Hepatocyte (in vitro differentiated cells): ENCODE measurements at regions not wholly inside any gene's neighbourhood (a gene's known extent, or its start where the extent isn't known, plus 50 kb on each side); places are given as distances from the start of the nearest gene placed in this dataset.

Source experiments
- DNase-seq: peaks from one replicate; pipeline ENCODE4 v3.0.0-alpha.2; 2016; ENCODE audit warnings: low spot score
- H2AFZ ChIP-seq: fragments of 200-600 bp; sonication (generic); 2 replicates; pipeline ENCODE4 v1.6.0; 2016; ENCODE audit warnings: antibody characterized with exemption, mild to moderate bottlenecking
- H3K27ac ChIP-seq: fragments of 200-600 bp; sonication (generic); 2 replicates; pipeline ENCODE4 v1.5.1; 2016; ENCODE audit warnings: mild to moderate bottlenecking
- H3K27me3 ChIP-seq: fragments of 200-600 bp; sonication (generic); 2 replicates; pipeline ENCODE4 v1.6.1; 2016
- H3K36me3 ChIP-seq: fragments of 200-600 bp; sonication (generic); replicated peaks from 2 replicates; pipeline ENCODE4 v1.5.1; 2016; ENCODE audit warnings: low read depth; ENCODE audit not compliant: insufficient read depth
- H3K4me1 ChIP-seq: fragments of 200-600 bp; sonication (generic); 2 replicates; pipeline ENCODE4 v1.5.1; 2016; ENCODE audit warnings: mild to moderate bottlenecking, moderate library complexity; ENCODE audit not compliant: insufficient read depth
- H3K4me2 ChIP-seq: fragments of 200-600 bp; sonication (generic); 2 replicates; pipeline ENCODE4 v1.6.0; 2016
- H3K4me3 ChIP-seq: fragments of 200-600 bp; sonication (generic); 2 replicates; pipeline ENCODE4 v1.5.1; 2016; ENCODE audit warnings: mild to moderate bottlenecking
- H3K79me2 ChIP-seq: fragments of 200-600 bp; sonication (generic); 2 replicates; pipeline ENCODE4 v1.6.0; 2017; ENCODE audit warnings: mild to moderate bottlenecking
- H3K9me2 ChIP-seq: fragments of 200-600 bp; sonication (generic); replicated peaks from 2 replicates; pipeline ENCODE4 v1.6.0; 2017; ENCODE audit warnings: mild to moderate bottlenecking; ENCODE audit not compliant: insufficient read depth
- H3K9me3 ChIP-seq: fragments of 200-600 bp; sonication (generic); 2 replicates; pipeline ENCODE4 v1.5.1; 2016; ENCODE audit warnings: low read depth, mild to moderate bottlenecking
- H4K20me1 ChIP-seq: fragments of 200-600 bp; sonication (generic); 2 replicates; pipeline ENCODE4 v1.6.0; 2016; ENCODE audit warnings: mild to moderate bottlenecking; ENCODE audit not compliant: insufficient read depth, poor library complexity, severe bottlenecking
- CTCF ChIP-seq: fragments of 200-600 bp; sonication (generic); IDR thresholded peaks from 2 replicates; pipeline ENCODE4 v1.5.1; 2016; ENCODE audit warnings: antibody characterized with exemption, mild to moderate bottlenecking; ENCODE audit not compliant: poor library complexity
- EZH2 ChIP-seq: fragments of 200-600 bp; sonication (generic); IDR thresholded peaks from 2 replicates; pipeline ENCODE4 v1.6.1; 2016; ENCODE audit warnings: antibody characterized with exemption, mild to moderate bottlenecking, borderline replicate concordance
- EZH2phosphoT487 ChIP-seq: fragments of 200-600 bp; sonication (generic); IDR thresholded peaks from one replicate; pipeline ENCODE4 v1.6.1; 2018; ENCODE audit warnings: antibody characterized with exemption, mild to moderate bottlenecking, low read depth, moderate library complexity; ENCODE audit not compliant: unreplicated experiment, severe bottlenecking
- WGBS: methylation state at CpG from one replicate; pipeline ENCODE4 v1.1.6; 2016; ENCODE audit warnings: low lambda C conversion rate; ENCODE audit errors: missing lambda C conversion rate; 5-methylcytosine and 5-hydroxymethylcytosine counted together

DNA sequence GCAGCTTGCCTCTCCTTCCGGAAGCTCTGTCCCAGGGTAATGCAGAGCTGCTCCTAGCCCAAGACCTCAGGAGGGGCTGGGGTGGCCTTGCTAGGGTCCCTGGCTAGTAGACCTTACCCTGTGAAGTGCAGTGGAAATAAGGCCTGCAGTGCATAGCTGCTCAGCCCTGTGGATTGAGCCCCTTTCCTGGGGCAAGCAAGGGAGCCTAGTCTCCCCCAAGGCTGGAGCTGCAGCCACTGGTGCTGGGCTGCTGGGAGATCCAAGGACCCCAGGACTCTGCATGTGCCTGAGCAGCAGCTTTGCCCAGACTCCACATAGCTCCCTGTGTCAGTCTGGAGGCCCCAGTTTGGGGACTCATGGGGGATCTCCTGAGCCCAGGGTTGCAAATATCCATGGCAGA is 57.9 kb downstream of the FANCF start:
- no peak for DNase-seq
- WGBS = 95% methylated on average over 1 of the region's 1 CpG
- TF ChIP-seq CTCF (no peak), EZH2 (no peak), EZH2phosphoT487 (no peak)
- Histone ChIP-seq H3K27me3 (no peaks in the 10 kb centered on the region), H3K4me1 (no peaks in the 10 kb centered on the region), H3K79me2 (no peaks in the 10 kb centered on the region), H3K4me2 (no peak overlapping the region), H2AFZ (no peak overlapping the region), H3K4me3 (no peak overlapping the region), H3K27ac (no peak overlapping the region), H3K36me3 (no peaks in the 10 kb centered on the region), H3K9me3 (no peaks in the 10 kb centered on the region), H3K9me2 (no peaks in the 10 kb centered on the region), H4K20me1 (no peaks in the 10 kb centered on the region)

DNA sequence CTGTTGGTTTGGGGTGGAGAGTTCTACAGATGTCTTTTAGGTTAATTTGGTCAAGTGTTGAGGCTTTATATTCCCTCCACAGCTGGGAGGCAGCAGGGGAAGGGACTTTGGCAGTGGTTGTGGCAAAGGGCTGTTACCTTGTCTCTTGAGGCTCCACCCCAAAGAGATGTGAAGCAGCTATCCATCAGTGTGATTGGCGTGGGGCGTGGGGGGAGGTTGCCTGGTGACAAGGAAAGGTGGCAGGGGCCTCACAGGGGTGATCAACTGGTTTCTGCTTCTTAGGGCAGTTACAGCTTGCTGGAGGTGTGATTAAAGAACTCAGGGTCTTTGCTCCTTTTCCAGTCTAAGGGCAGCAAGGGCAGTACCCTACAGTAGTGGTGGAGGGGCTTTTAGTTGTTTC is 59.3 kb downstream of the FANCF start:
- H3K27me3 ChIP-seq = no peaks in the 10 kb centered on the region
- no peak for TF ChIP-seq EZH2phosphoT487
- no peak for TF ChIP-seq EZH2
- no peak for TF ChIP-seq CTCF
- H3K4me2 ChIP-seq = no peak overlapping the region
- H3K27ac ChIP-seq = no peak overlapping the region
- no peaks in the 10 kb centered on the region for H3K4me1 ChIP-seq
- no peaks in the 10 kb centered on the region for H3K36me3 ChIP-seq
- no peaks in the 10 kb centered on the region for H4K20me1 ChIP-seq
- 90% methylated on average over 2 of the region's 2 CpGs for WGBS
- DNase-seq = no peak
- no peaks in the 10 kb centered on the region for H3K9me2 ChIP-seq
- no peak overlapping the region for H3K4me3 ChIP-seq
- H3K79me2 ChIP-seq = no peaks in the 10 kb centered on the region
- no peaks in the 10 kb centered on the region for H3K9me3 ChIP-seq
- H2AFZ ChIP-seq = no peak overlapping the region

- Histone ChIP-seq H3K4me2 (no peak overlapping the region), H3K4me1 (no peaks in the 10 kb centered on the region), H3K36me3 (no peaks in the 10 kb centered on the region), H3K9me3 (no peaks in the 10 kb centered on the region), H3K79me2 (no peaks in the 10 kb centered on the region), H3K4me3 (no peak overlapping the region), H3K9me2 (no peaks in the 10 kb centered on the region), H3K27ac (no peak overlapping the region), H2AFZ (no peak overlapping the region), H3K27me3 (no peaks in the 10 kb centered on the region), H4K20me1 (no peaks in the 10 kb centered on the region)
- no peak for TF ChIP-seq EZH2phosphoT487
- no peak for TF ChIP-seq EZH2
- no peak for TF ChIP-seq CTCF
- no peak for DNase-seq
- 86% methylated on average over 2 of the region's 2 CpGs for WGBS
These were observed 64.3 kb downstream of the FANCF start for GRCh38 chr11:22561283-22561682.

DNA sequence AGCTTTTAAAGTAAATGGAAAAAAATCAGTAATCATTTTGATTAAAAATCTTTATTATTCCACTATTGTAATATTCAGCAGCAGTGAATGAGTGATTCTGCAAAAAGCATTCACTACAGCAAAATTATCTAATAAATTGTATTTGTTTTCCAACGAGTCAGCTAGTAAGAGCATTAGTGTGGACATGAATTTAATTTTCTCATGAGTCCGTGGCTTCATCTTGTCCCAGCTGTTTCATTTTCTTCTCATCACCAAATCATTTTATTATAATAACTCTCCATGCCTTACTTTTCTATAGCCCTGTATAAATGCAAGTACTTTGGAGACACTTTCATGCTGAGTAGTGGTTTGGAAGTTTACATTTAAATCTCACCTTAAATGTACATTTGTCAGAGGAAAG is 66.2 kb downstream of the FANCF start:
- Histone ChIP-seq H3K79me2 (no peaks in the 10 kb centered on the region), H4K20me1 (no peaks in the 10 kb centered on the region), H2AFZ (no peak overlapping the region), H3K27me3 (no peaks in the 10 kb centered on the region), H3K4me3 (no peak overlapping the region), H3K9me3 (no peaks in the 10 kb centered on the region), H3K4me2 (no peak overlapping the region), H3K27ac (no peak overlapping the region), H3K9me2 (no peaks in the 10 kb centered on the region), H3K4me1 (no peaks in the 10 kb centered on the region), H3K36me3 (no peaks in the 10 kb centered on the region)
- 88% methylated on average over 2 of the region's 2 CpGs for WGBS
- TF ChIP-seq CTCF (no peak), EZH2 (no peak), EZH2phosphoT487 (no peak)
- DNase-seq = no peak
